ENCODE measurements at regions not wholly inside any gene's neighbourhood (a gene's known extent, or its start where the extent isn't known, plus 50 kb on each side); places are given as distances from the start of the nearest gene placed in this dataset.

- H3K9ac ChIP-seq (ENCODE audit: insufficient read depth in 1 of 2, low read depth in 2 of 2, low read length in 2 of 2) = no peak overlapping the region
- H3K4me2 ChIP-seq (ENCODE audit: insufficient read depth, low read length) = no peak overlapping the region
- H4K20me1 ChIP-seq (replicated peaks; ENCODE audit: control insufficient read depth, insufficient read depth, low read length) = no peaks in the 10 kb centered on the region
- no peak overlapping the region for H3K27ac ChIP-seq (ENCODE audit: extremely low read depth, low read depth, low read length)
- no TSS peak for BruUV-seq (replicated peaks)
- no peaks in the 10 kb centered on the region for H3K4me1 ChIP-seq (replicated peaks in 1 of 2; ENCODE audit: control insufficient read depth in 2 of 2, insufficient read depth in 2 of 2, low read length in 2 of 2)
- ATAC-seq (no peak), FAIRE-seq (no peak), DNase-seq (ENCODE audit: extremely low read depth in 1 of 4, low spot score in 3 of 4) (no peak)
- H3K79me2 ChIP-seq (ENCODE audit: control insufficient read depth, insufficient read depth, low read length) = no peaks in the 10 kb centered on the region
- POLR2A ChIA-PET = no interaction called here
- intact Hi-C loops (cut with micrococcal nuclease) (no loop called here), in situ Hi-C loops (cut with MboI) (no loop called here)
- H3K9me3 ChIP-seq (replicated peaks; ENCODE audit: control insufficient read depth, insufficient read depth, low read depth, low read length) = no peaks in the 10 kb centered on the region
- CTCF ChIA-PET (ENCODE audit: low intra/inter-chr PET ratio) = no interaction called here
- WGBS (ENCODE audit: insufficient coverage, low coverage, missing lambda C conversion rate) = 4% methylated on average over 5 of the region's 6 CpGs
- H3K4me3 ChIP-seq = no peak overlapping the region
- H3K27me3 ChIP-seq (ENCODE audit: control insufficient read depth in 2 of 2, insufficient read depth in 2 of 2, low read length in 2 of 2) = peaks cover 0 to 5% of the 10 kb centered on the region in 2 experiments; a peak in 1 of 5 replicates
- no peaks in the 10 kb centered on the region for H3K9me1 ChIP-seq (ENCODE audit: control insufficient read depth, insufficient read depth, low read length)
- H3K36me3 ChIP-seq (ENCODE audit: control insufficient read depth, insufficient read depth, low read length) = no peaks in the 10 kb centered on the region
- H2AFZ ChIP-seq (ENCODE audit: low read depth, low read length) = no peak overlapping the region
- TF ChIP-seq NFRKB (IDR thresholded peaks at IDR 0.05; ENCODE audit: low read depth) (no peak), E2F6 (IDR thresholded peaks at IDR 0.05; ENCODE audit: borderline replicate concordance in 1 of 2, extremely low read depth in 1 of 2, insufficient read depth in 1 of 2, insufficient read length in 1 of 2, low read depth in 1 of 2, low read length in 1 of 2, poor library complexity in 1 of 2, severe bottlenecking in 1 of 2) (no peak), PHTF2 (CRISPR knock-in tag; IDR thresholded peaks at IDR 0.05) (no peak), ZNF518B (CRISPR knock-in tag; IDR thresholded peaks at IDR 0.05) (no peak), NFXL1 (CRISPR knock-in tag; IDR thresholded peaks at IDR 0.05) (no peak), GTF2A2 (tag; IDR thresholded peaks at IDR 0.05) (no peak), FOXJ3 (CRISPR knock-in tag; IDR thresholded peaks at IDR 0.05) (no peak), ETS2 (tag; IDR thresholded peaks at IDR 0.05; ENCODE audit: borderline replicate concordance, poor library complexity, severe bottlenecking) (no peak), POLR2AphosphoS5 (IDR thresholded peaks at IDR 0.05; ENCODE audit: control insufficient read depth, insufficient read depth, low read depth, low read length) (no peak), RBBP5 (IDR thresholded peaks at IDR 0.05; ENCODE audit: borderline replicate concordance, insufficient read depth, low read length, poor library complexity, severe bottlenecking) (no peak), HMGN3 (IDR thresholded peaks at IDR 0.05; ENCODE audit: borderline replicate concordance, extremely low read depth, insufficient read length, low read depth, low read length) (no peak), E2F5 (CRISPR knock-in tag; IDR thresholded peaks at IDR 0.05) (no peak), CBX3 (IDR thresholded peaks at IDR 0.05; ENCODE audit: borderline replicate concordance in 1 of 2, low read length in 2 of 2) (no peak), SMAD1 (IDR thresholded peaks at IDR 0.05; ENCODE audit: low read depth, low read length, partially characterized antibody) (no peak), KLF13 (tag; IDR thresholded peaks at IDR 0.05; ENCODE audit: borderline replicate concordance, low read depth) (no peak), ZNF12 (CRISPR knock-in tag; IDR thresholded peaks at IDR 0.05) (no peak), ETV1 (tag; conservative IDR thresholded peaks at IDR 0.05; ENCODE audit: low read depth) (no peak)
Observed at GRCh38 chr13:21910546-21910945, 239.7 kb downstream of the FGF9 start.
